ENCODE measurements at regions not wholly inside any gene's neighbourhood (a gene's known extent, or its start where the extent isn't known, plus 50 kb on each side); places are given as distances from the start of the nearest gene placed in this dataset.

GRCh38 chr19:33997690-33998089 lies 174.6 kb upstream of the LSM14A start:
- TF ChIP-seq CTCF (IDR thresholded peaks at IDR 0.05; ENCODE audit: low read depth, low read length), result no peak; the same call in 1 of the 2 replicates
- DNase-seq (ENCODE audit: extremely low read depth, low read depth), result no peak

- DNase-seq (ENCODE audit: extremely low read depth, low read depth), result no peak
- TF ChIP-seq CTCF (IDR thresholded peaks at IDR 0.05; ENCODE audit: low read depth, low read length), result no peak
Observed at GRCh38 chr19:33998302-33998701, 174.0 kb upstream of the LSM14A start.

GRCh38 chr19:33998739-33999345 lies 173.5 kb upstream of the LSM14A start:
- DNase-seq (ENCODE audit: extremely low read depth, low read depth), result no peak
- peak; percentile 37 for TF ChIP-seq CTCF (IDR thresholded peaks at IDR 0.05; ENCODE audit: low read depth, low read length)

- no peak for DNase-seq (ENCODE audit: extremely low read depth, low read depth)
- no peak for TF ChIP-seq CTCF (IDR thresholded peaks at IDR 0.05; ENCODE audit: low read depth, low read length)
Observed at GRCh38 chr19:34017024-34017423, 155.3 kb upstream of the LSM14A start.

GRCh38 chr19:34017601-34018000 lies 154.7 kb upstream of the LSM14A start:
- DNase-seq (ENCODE audit: extremely low read depth, low read depth), result no peak
- no peak for TF ChIP-seq CTCF (IDR thresholded peaks at IDR 0.05; ENCODE audit: low read depth, low read length)

GRCh38 chr19:34018546-34018945 lies 153.8 kb upstream of the LSM14A start:
- TF ChIP-seq CTCF (IDR thresholded peaks at IDR 0.05; ENCODE audit: low read depth, low read length), result no peak
- DNase-seq (ENCODE audit: extremely low read depth, low read depth), result no peak

- no peak for DNase-seq (ENCODE audit: extremely low read depth, low read depth)
- TF ChIP-seq CTCF (IDR thresholded peaks at IDR 0.05; ENCODE audit: low read depth, low read length), result no peak
Observed at GRCh38 chr19:34023381-34023780, 148.9 kb upstream of the LSM14A start.

All from AG09319 (cell line).